Ramos (cell line): ENCODE measurements at regions not wholly inside any gene's neighbourhood (a gene's known extent, or its start where the extent isn't known, plus 50 kb on each side); places are given as distances from the start of the nearest gene placed in this dataset.

Experiments used
- in situ Hi-C: fragments of 300-500 bp; cut with MboI; formaldehyde crosslinking; loops from one replicate; pipeline ENCODE4 v1.14.3; 2022; ENCODE audit warnings: low sequenced_read_pairs; ENCODE audit not compliant: unreplicated experiment

DNA sequence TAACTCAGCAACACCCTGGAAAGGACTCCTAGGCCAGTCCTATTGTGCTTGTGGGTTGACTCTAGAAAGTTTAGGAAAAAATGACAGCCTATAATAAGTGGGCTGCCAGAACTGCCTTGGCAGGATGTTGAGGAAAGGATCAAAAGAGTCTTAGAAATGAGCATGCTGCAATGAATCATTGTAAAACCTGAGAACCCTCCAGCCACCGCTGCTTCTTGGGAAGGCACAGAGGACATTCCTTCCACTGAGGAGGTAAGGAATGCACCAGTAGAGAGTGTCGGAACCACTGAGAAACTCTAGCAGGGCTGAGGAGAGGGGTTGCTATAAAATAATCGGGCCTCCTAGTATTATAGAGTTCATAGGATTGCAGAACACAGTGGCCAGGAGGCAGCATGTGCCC is 146.7 kb upstream of the SMIM21 start:
- in situ Hi-C loops = no loop called here

DNA sequence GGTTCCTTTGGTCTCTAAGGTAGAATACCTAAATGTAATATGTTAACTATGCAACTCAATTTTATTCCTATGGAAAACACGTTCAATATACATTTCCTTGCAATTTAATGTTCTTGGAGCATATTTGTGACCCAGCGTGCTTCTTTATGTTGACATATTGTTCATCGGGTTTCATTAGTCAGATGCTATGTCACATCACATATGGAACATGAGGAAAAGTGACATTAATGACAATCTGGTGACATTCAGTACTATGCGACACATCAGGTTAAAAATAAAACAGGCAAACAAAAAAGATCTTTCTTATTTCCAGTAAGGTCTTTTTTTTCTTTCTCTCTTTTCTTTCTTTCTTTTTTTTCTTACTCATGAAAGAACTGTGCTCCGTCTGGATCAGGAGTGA is 135.6 kb upstream of the SMIM21 start:
- in situ Hi-C loops = no loop called here

DNA sequence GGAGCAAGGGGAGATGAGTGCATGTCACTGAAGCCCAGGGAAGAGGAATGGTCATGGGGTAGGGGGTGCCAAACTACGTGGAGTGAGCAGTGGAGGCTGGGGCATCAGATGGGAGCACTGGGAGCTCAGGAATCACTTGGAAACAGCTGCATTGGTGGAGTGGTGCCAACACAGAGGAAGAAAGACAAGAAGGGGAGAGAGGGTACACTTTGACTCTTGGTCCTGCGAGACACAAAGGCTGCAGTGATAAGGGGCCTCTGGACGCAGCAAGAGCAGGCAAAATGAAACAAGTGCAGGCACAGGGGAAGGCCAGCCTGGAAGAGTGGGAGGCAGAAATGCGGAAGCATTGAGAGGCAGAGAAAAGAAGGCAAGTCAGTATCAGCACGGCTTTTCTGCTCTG is 134.7 kb upstream of the SMIM21 start:
- in situ Hi-C loops = no loop called here

GRCh38 chr18:75558790-75559189 is 131.3 kb upstream of the SMIM21 start:
- in situ Hi-C loops = no loop called here

- in situ Hi-C loops = no loop called here
Observed at GRCh38 chr18:75556841-75557240, 129.3 kb upstream of the SMIM21 start.

DNA sequence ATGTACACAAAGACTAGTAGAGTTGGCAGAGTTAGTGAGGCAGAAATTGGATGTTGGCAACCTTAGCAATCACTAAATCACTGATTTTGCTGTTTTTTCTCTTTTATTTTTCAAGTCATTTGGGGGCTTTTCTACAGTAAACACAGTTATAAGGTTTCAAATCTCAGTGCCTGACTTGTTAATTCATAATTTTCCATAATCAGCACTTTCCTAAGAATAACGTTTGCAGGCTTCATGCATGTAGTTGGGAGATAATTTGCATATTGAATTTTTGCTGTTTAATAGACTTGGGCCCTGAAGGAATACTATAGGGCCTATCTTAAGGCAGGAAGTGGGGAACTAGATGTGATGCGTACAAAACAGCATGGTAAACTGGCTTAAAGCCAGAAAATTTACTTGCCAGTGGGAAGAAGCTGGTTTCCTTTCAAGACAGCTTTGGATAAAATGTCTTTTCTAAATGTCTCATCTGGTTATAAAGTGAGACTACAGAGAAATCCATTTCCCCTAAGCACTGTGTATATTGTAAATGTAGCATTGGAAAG is 127.2 kb upstream of the SMIM21 start:
- in situ Hi-C loops = no loop called here

GRCh38 chr18:75554176-75554575 is 126.7 kb upstream of the SMIM21 start:
- in situ Hi-C loops = no loop called here

GRCh38 chr18:75553021-75553420 is 125.5 kb upstream of the SMIM21 start:
- in situ Hi-C loops = no loop called here

DNA sequence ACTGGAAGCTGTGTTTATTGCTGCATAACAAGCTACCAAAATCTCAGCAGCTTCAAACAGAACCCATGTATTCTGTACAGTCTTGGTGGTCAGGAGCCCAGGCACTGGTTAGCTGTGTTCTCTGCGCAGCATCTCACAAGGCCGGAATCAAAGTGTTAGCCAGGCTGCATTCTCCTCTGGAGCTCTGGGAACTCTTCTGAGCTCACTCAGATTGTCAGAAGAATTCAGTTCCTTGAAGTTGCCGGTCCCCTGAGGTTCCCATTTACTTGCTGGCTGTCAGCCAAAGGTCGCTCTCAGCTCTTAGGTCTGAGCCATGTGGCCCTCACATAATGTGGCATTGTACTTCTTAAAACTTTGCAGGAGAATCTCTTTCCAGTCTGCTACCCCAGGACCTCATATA is 123.6 kb upstream of the SMIM21 start:
- in situ Hi-C loops = no loop called here

DNA sequence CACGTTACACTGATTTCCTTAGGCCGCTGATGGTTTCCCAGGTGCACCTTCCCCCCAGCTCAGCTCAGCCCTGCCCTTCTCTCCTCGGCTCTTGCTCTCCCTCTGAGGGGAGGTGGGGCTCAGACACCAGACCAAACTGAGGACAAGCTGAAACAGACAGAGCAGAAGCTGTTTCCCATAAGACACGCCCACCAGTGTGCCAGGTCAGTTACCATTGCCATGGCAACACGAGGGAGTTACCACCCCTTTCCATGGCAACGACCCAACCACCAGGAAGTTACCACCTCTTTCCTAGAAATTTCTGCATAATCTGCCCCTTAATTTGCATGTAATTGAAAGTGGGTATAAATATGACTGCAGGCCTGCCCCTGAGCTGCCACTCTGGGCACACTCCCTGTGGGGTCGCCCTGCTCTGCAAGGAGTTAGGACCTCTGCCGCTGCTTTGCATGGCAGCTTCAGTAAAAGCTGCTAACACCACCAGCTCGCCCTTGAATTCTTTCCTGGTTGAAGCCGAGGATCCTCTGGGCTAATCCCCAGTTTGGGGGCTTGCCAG is 120.9 kb upstream of the SMIM21 start:
- in situ Hi-C loops = no loop called here

DNA sequence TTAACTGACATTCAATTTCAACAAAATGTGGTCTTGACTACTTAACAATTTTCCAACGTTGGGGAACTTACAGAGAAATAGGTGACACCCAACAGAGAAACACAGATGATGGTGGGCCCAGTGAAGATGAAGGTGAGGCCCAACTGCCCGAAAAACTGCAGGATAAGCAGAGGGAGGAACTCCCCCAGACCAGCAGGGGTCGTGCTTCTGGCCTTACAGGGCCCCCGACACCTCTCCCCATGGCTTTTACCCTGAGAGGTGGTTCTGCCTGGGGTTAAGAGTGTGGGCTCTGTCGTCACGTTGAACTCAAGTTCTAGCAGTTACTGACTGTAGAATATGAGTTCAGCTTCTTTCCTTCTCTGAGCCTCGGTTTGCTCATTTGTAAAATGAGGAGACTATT is 119.5 kb upstream of the SMIM21 start:
- in situ Hi-C loops = no loop called here

GRCh38 chr18:75545189-75545588 is 117.7 kb upstream of the SMIM21 start:
- in situ Hi-C loops = no loop called here

DNA sequence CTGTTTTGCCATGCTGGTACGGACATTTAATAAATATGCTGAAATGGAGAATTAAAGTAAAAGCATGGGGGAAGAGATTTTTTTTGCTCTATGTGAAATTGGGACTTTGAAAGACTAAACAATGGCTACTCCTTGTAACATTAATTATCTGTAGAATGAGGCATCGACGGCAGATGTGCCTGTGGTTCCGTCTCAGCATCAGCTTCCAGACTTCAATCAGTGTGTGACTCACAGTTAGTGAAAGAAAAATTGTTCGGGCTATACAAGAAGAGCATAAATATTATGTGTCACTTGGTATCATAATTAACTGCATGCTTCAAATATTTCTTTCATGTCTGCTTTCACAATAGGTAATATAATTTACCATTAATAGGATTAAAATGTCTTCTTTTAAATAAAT is 117.0 kb upstream of the SMIM21 start:
- in situ Hi-C loops = no loop called here

DNA sequence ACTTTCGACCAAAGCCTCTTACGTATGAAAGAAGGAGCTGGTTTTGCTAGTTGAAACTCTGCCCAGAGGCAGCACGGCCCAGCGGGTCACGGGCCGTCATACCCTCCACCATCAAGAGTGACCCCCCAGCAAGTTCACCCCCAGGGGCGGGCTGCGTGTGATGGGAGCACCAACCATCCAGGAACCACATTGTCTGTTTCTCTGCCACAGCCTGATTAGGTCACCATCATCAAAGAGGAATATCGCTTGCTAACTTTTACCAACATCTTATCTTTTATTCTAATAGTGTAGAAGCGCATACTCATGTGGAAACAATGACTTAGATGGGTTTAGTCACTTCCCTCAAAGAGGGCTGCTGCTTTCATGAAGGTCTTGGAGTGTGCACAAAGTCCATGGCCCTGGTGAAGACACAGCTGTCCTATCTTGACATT is 116.6 kb upstream of the SMIM21 start:
- in situ Hi-C loops = no loop called here

- in situ Hi-C loops = no loop called here
Observed at GRCh38 chr18:75538727-75539126, 111.2 kb upstream of the SMIM21 start.

GRCh38 chr18:75533950-75534349 is 106.4 kb upstream of the SMIM21 start:
- in situ Hi-C loops = no loop called here

GRCh38 chr18:75533209-75533608 is 105.7 kb upstream of the SMIM21 start:
- in situ Hi-C loops = no loop called here

DNA sequence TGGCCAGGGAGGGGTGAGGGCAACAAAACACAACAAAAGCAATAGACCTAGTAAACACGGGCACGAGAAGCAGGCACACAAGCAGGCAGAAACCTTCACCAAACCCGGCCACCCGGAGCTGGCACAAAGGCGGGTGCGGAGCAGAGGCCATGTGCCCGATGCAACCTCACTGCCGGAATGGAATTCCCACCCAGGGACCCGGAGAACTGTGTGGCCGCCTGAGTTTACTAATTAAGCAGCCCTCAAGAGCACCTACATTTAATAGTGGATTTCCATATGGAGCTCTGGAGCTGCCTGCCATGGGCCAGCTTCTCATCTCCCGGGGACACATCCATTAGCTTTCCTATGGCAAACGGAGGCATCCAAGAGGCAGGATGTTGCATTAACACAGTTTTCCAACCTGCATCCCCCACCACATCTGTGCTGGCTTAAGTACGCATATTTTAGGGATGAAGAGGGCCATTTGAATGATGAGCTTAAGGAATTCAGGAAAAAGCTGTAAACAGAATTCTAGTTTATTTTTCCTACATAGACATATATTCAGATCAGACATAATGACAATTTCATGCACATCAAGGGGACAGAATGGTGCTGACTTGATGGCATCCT is 104.5 kb upstream of the SMIM21 start:
- in situ Hi-C loops = no loop called here

DNA sequence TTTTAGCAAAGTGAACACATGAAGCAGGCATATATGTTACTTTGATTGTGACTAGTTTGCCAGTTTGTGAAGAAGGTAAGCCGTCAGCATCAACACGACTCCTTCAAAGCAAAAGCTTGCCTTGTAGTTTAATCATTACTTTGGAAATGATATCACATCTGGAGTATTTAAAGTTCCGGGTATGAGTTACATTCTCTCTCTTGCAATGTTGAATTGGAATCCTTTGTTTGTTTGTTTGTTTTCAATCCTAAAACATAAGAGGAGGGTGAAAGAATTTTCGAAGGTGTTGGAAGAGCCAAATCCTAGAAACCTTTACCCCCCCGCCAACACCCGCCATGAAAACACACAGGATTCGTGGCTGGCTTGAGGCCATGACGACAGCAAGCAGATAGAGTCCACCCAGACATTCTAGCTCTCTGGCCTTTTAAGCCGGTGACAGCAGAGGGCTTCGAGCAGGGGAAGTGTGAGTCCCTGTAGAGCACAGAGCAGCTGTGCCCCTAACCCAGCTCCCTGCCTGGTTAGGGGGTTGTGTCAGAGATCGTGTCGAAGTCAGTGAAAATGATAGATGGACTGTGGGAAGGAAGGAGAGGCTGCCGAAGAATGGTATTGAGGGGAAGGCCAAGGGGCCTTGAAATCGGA is 103.8 kb upstream of the SMIM21 start:
- in situ Hi-C loops = no loop called here

- in situ Hi-C loops = no loop called here
Observed at GRCh38 chr18:75530566-75531211, 103.2 kb upstream of the SMIM21 start.

- in situ Hi-C loops = no loop called here
Observed at GRCh38 chr18:75530118-75530517, 102.6 kb upstream of the SMIM21 start.
